ENCODE measurements at regions not wholly inside any gene's neighbourhood (a gene's known extent, or its start where the extent isn't known, plus 50 kb on each side); places are given as distances from the start of the nearest gene placed in this dataset.

- no peak for TF ChIP-seq POLR2AphosphoS5 (IDR thresholded peaks at IDR 0.05; ENCODE audit: low read depth)
- TF ChIP-seq CTCF (conservative IDR thresholded peaks at IDR 0.05; ENCODE audit: low read depth in 2 of 2): no peak
- no peak for TF ChIP-seq EZH2 (IDR thresholded peaks at IDR 0.05; ENCODE audit: low read depth, unreplicated experiment)
- no peak for TF ChIP-seq NANOG (IDR thresholded peaks at IDR 0.05; ENCODE audit: borderline replicate concordance)
- no peak for TF ChIP-seq CREB1 (CRISPR knock-in tag; IDR thresholded peaks at IDR 0.05; ENCODE audit: low read depth)
- no peak for TF ChIP-seq REST (IDR thresholded peaks at IDR 0.05; ENCODE audit: unreplicated experiment)
These were observed 86.5 kb upstream of the PFKP start for GRCh38 chr10:2980791-2981360.
